HG03354 (cell line): ENCODE measurements at regions not wholly inside any gene's neighbourhood (a gene's known extent, or its start where the extent isn't known, plus 50 kb on each side); places are given as distances from the start of the nearest gene placed in this dataset.

ENCODE experiments used
- ATAC-seq: cut with Tn5 transposase; IDR thresholded peaks from one replicate; pipeline ENCODE4 v1.9.1; 2021; ENCODE audit warnings: mild to moderate bottlenecking; ENCODE audit not compliant: unreplicated experiment, poor library complexity, severe bottlenecking

- ATAC-seq: no peak
Observed at GRCh38 chr18:77487951-77488740, 238.5 kb downstream of the GALR1 start.

- ATAC-seq: no peak
Observed at GRCh38 chr18:77495079-77495478, 245.4 kb downstream of the GALR1 start.

GRCh38 chr18:77495982-77496690 lies 246.5 kb downstream of the GALR1 start:
- peak; percentile 57 for ATAC-seq

GRCh38 chr18:77501266-77501665 lies 251.6 kb downstream of the GALR1 start:
- ATAC-seq: no peak

GRCh38 chr18:77505499-77505898 lies 255.9 kb downstream of the GALR1 start:
- ATAC-seq: no peak

GRCh38 chr18:77512152-77512551 lies 262.5 kb downstream of the GALR1 start:
- no peak for ATAC-seq

GRCh38 chr18:77517901-77518300 lies 268.3 kb downstream of the GALR1 start:
- no peak for ATAC-seq

GRCh38 chr18:77520767-77521166 lies 271.1 kb downstream of the GALR1 start:
- no peak for ATAC-seq

GRCh38 chr18:77522051-77522675 lies 272.5 kb downstream of the GALR1 start:
- ATAC-seq: no peak

GRCh38 chr18:77524909-77525308 lies 275.3 kb downstream of the GALR1 start:
- ATAC-seq: no peak

GRCh38 chr18:77526962-77527361 lies 277.3 kb downstream of the GALR1 start:
- ATAC-seq: no peak

- ATAC-seq: no peak
Observed at GRCh38 chr18:77528872-77529271, 279.2 kb downstream of the GALR1 start.

- no peak for ATAC-seq
Observed at GRCh38 chr18:77529492-77530176, 280.0 kb downstream of the GALR1 start.

GRCh38 chr18:77530732-77531131 lies 281.1 kb downstream of the GALR1 start:
- no peak for ATAC-seq

GRCh38 chr18:77539860-77540259 lies 290.2 kb downstream of the GALR1 start:
- ATAC-seq: no peak

GRCh38 chr18:77544792-77545191 lies 295.1 kb downstream of the GALR1 start:
- no peak for ATAC-seq

- ATAC-seq: no peak
Observed at GRCh38 chr18:77547757-77548156, 298.1 kb downstream of the GALR1 start.

GRCh38 chr18:77548790-77549420 lies 299.3 kb downstream of the GALR1 start:
- ATAC-seq: no peak

- ATAC-seq: no peak
Observed at GRCh38 chr18:77550625-77551024, 301.0 kb downstream of the GALR1 start.

GRCh38 chr18:77551055-77551454 lies 301.4 kb downstream of the GALR1 start:
- no peak for ATAC-seq
